Stimulated activated effector memory CD8-positive, alpha-beta T cell treated with anti-CD3 and anti-CD28 coated beads, Interleukin-12 subunit alpha, Interleukin-12 subunit beta, amount 100 ng/mL, for 72 hours (primary cell): ENCODE measurements at regions not wholly inside any gene's neighbourhood (a gene's known extent, or its start where the extent isn't known, plus 50 kb on each side); places are given as distances from the start of the nearest gene placed in this dataset.
A peak's percentile ranks its signal among the peaks of the same experiment; 100 is the strongest.

Experiments used
- ATAC-seq: fragments of 150-1000 bp; cut with Tn5 transposase; 2 replicates; pipeline ENCODE4 v1.10.0; 2021
- DNase-seq, 2 donors: peaks; one replicate each; pipeline ENCODE4 v3.0.0; 2021 to 2022; ENCODE audit warnings: low spot score in 2 of 2
- H3K27ac Mint-ChIP-seq: one replicate; pipeline ENCODE4 v1.8.0; 2022; ENCODE audit warnings: mild to moderate bottlenecking, mixed read lengths
- H3K36me3 Mint-ChIP-seq: one replicate; pipeline ENCODE4 v1.8.0; 2022; ENCODE audit warnings: mild to moderate bottlenecking, mixed read lengths
- H3K4me1 Mint-ChIP-seq: one replicate; pipeline ENCODE4 v1.8.0; 2022; ENCODE audit warnings: mixed read lengths
- H3K4me3 Mint-ChIP-seq: one replicate; pipeline ENCODE4 v1.8.0; 2022; ENCODE audit warnings: mild to moderate bottlenecking, mixed read lengths
- H3K9me3 Mint-ChIP-seq: one replicate; pipeline ENCODE4 v1.8.0; 2022; ENCODE audit warnings: mixed read lengths

DNA sequence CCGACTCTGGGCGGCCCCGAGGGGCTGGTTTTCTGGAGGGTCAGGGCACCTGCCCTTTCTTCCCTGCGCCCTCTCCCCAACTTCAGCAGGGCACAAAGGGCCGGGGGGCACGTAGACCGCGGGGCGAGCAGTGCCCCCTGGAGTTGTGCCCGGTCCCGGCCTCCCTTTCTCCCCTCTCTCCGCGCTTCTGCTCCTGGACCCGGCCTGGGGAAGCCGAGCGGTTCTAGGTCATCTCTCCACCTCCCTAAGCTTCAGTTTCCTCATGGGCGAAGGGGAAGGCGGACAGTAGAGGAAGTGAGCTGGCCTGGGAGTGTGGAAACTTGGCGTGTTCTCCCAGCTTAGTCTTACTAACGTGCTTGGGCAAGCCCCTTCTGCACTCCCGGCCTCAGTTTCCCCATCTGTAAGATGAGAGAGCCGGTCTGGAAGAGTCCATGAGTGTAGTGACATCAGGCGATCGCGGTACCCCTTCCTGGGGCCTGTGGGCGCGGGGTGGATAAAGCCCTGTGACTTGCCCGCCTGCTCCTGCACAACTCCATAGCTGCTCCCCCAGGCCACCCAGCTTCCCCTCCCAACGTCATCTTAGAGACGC, 158.6 kb upstream of the PARP11 start:
- peaks cover 28% of the 10 kb centered on the region for H3K4me1 Mint-ChIP-seq
- ATAC-seq (no peak), DNase-seq (no peak)
- H3K9me3 Mint-ChIP-seq, result no peaks in the 10 kb centered on the region
- peak overlapping the region; percentile 48 for H3K4me3 Mint-ChIP-seq
- no peak overlapping the region for H3K27ac Mint-ChIP-seq
- H3K36me3 Mint-ChIP-seq, result no peaks in the 10 kb centered on the region

DNA sequence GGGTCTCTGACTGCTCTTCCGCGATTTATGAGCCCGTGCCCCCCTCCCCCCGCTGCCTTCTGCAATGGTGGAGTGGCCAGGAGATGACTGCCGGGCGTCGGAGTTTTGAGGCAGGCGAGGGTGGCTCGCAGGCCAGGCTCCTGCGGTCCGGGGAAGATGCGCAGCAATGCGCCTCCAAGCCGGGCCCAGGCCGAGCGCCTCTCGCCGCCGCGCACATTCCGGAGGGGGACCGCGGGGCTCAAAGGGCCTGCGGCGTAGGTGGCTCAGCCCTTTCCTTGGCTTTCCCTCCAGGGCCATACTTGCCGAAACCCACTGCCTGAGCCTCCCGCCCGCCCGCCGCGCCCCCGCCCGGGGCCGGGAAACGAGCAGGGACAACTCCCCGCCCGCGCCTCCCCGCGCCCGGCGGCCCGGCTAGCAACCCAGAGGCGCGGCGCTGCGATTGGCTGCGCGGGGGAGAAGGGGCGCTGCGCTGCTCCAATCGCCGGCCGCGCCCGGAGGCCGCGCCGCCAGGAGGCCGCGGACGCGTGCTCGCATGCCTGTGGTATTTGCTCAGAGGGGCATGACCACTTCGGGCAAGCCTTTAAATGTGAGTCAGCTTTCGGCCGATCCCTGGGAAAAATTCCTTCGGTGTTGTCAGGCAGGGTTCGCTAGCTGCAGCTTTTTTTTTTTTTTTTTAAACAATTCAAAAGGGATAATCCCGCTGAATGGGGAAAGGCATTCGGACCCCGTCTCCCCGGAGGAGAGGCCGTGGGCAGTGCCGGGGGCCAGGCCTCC, 157.9 kb upstream of the PARP11 start:
- DNase-seq (peak; percentile 62 to 84), ATAC-seq (peak; percentile 94)
- Mint-ChIP-seq H3K9me3 (no peaks in the 10 kb centered on the region), H3K4me3 (peak overlapping the region; percentile 48), H3K4me1 (peaks cover 28% of the 10 kb centered on the region), H3K27ac (no peak overlapping the region), H3K36me3 (no peaks in the 10 kb centered on the region)

DNA sequence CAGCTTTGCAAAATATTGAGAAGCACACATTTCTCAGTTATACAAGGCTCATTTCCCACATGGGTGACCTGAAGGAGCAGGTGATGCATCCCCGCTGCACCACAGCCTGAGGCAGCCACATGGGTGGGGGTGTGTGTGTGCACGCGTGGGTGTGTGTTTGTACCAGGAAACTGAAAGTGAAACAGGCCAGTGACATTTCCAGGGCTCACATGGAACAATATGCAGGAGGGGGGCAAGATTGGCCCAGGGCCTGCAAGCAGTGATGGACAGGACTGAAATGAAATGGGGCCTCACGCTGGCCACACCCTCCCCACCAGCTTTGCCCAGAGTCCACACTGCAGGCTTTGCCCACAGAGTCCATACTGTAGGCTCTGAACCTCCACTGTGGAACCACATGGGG, 154.2 kb upstream of the PARP11 start:
- Mint-ChIP-seq H3K4me1 (peaks cover 34% of the 10 kb centered on the region), H3K27ac (peak overlapping the region; percentile 65), H3K36me3 (no peaks in the 10 kb centered on the region), H3K9me3 (no peaks in the 10 kb centered on the region), H3K4me3 (peak overlapping the region; percentile 19)
- ATAC-seq (peak; percentile 67), DNase-seq (peak in 1 of 2 donors; percentile 6)

DNA sequence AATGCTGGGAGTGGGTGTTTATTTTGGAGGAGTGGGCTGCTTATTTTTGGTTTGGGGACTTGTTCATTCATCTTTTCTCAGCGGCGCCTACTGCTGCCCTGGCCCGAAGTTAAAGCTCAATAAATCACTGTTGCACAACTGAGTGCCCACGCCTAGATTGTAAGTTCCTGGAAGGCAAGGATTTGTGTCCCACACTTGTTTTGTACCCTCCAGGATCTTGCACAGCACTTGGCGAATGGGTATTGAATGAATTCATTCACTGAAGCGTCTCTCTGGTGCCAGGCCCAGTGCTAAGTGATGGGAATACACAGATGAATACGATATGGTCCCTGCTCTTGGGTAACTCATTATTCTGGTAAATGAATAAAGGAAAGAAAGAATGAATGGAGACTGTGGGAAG, 153.3 kb upstream of the PARP11 start:
- Mint-ChIP-seq H3K36me3 (no peaks in the 10 kb centered on the region), H3K27ac (no peak overlapping the region), H3K9me3 (no peaks in the 10 kb centered on the region), H3K4me3 (no peak overlapping the region), H3K4me1 (peaks cover 30% of the 10 kb centered on the region)
- ATAC-seq (no peak), DNase-seq (no peak)

DNA sequence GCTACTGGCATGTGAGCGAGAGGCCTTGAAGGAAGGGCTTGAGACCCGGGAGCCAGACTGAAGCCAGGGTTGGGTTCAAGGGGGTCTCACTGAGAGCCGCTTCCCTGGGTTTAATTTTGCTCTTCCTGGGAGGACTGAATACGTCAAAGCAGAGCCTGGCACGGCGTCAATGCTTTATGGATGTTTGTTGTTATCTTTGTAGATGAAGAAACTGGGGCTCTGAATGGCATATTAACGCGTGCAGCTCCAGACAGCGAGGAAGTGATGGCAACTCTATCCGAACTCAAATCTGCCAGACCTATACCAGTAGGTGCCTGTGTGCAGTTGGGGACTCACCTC, 152.8 kb upstream of the PARP11 start:
- DNase-seq (no peak), ATAC-seq (no peak)
- no peaks in the 10 kb centered on the region for H3K36me3 Mint-ChIP-seq
- no peak overlapping the region for H3K27ac Mint-ChIP-seq
- H3K9me3 Mint-ChIP-seq, result no peaks in the 10 kb centered on the region
- H3K4me1 Mint-ChIP-seq, result peaks cover 33% of the 10 kb centered on the region
- H3K4me3 Mint-ChIP-seq, result no peak overlapping the region

DNA sequence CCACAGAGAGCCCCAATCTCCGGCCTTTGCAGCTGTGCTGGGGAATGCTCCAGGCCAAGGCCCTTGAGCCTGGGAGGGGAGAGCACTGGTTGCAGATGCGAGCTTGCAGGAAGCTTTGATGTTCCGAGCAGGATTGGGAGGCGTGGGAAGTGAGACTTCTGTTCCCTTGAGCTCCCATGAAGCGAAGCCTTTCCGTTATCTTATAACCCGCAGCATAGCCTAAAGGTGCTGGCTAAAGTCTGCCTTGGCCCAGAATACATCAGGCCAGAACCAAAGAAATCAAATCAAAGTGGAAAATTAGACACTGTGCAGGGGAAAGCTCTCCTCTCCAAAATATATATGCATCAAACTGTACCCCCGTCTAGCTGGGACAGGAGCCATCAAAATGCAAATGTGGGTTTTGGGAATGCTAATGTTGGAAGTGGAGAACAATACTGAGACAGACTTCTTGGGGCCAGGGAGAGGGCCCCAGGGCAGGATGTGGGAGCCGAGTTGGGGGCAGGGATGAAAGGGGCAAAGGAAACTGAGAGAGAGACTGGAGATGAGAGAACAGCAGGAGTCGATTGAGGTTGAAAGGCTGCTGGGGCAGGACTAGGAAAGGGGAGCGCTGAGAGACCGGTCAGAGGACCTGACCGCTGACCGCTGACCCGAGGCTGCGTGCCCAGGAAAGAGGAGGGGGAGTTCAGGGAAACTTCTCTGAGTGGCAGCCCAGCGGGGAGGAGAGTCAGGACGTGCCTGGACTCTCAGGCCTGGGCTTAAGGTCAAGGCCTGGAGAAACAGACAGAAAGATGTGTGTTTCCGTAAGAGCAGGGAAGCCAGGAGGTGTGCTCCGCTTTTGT, 152.2 kb upstream of the PARP11 start:
- ATAC-seq (no peak), DNase-seq (no peak)
- no peak overlapping the region for H3K27ac Mint-ChIP-seq
- peaks cover 30% of the 10 kb centered on the region for H3K4me1 Mint-ChIP-seq
- H3K36me3 Mint-ChIP-seq, result no peaks in the 10 kb centered on the region
- no peak overlapping the region for H3K4me3 Mint-ChIP-seq
- no peaks in the 10 kb centered on the region for H3K9me3 Mint-ChIP-seq

DNA sequence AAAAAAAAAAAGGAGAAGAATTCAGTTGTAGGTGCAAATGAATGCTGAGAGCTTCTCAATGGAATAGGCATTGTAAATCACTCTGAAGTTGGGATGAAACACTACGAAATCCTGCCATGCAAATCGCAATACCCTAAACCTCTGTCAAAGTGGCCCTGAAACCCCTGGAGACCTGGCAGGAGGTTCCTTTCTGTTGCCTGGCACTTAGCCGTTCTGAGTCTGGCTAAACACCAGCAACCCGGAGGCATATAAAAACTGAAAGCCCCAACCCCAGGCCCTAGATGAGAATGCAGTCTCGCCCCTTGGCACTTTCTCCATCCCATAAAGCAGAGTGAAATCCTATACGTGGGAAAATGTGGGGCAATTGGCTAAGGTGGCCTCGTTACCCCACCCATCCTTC, 151.5 kb upstream of the PARP11 start:
- Mint-ChIP-seq H3K27ac (no peak overlapping the region), H3K4me1 (peaks cover 26% of the 10 kb centered on the region), H3K4me3 (no peak overlapping the region), H3K36me3 (no peaks in the 10 kb centered on the region), H3K9me3 (no peaks in the 10 kb centered on the region)
- DNase-seq, result no peak
- ATAC-seq, result no peak

DNA sequence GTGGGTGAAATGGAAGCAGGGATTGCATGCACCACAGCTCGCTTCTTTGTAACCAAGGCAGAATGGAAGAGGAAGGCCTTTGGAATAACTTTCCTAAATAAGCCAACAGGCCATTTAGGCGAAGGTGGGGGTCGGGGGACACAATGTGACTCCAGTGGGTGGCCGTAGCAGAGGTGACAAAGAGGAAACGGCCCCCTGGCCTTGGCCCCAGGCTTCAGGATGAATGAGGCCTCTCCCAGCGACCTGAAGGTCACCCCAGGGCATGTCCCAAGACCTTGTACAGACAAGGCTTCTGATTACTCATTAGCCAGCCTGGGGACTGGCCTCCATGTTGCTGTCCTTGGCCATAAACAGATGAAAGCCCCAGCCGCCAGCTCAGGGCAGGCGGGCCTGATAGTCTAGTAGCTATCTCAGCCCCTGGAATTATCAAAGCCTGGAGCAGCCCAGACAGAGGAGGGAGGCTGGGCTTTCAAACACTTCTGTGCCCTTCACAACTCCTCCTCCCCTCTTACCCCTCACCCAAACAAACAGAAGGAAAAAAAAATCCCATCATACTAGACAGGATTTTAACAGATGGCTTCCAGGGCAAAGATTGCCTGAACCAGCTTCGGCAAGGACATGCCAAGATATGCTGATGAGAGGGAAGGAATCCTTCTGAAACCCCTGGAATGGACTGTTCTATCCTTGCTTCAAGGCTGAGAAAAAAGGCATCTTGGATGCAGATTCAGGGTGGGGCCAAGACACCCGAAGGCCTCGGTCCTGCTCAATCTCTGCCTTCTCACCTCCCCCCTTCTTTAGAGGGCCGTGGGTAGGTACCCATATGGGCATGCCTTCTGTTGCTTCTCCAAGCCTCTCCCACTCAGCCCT, 142.3 kb upstream of the PARP11 start:
- H3K4me1 Mint-ChIP-seq, result no peaks in the 10 kb centered on the region
- no peak overlapping the region for H3K27ac Mint-ChIP-seq
- H3K36me3 Mint-ChIP-seq, result no peaks in the 10 kb centered on the region
- DNase-seq (no peak), ATAC-seq (no peak)
- H3K4me3 Mint-ChIP-seq, result no peak overlapping the region
- H3K9me3 Mint-ChIP-seq, result no peaks in the 10 kb centered on the region

DNA sequence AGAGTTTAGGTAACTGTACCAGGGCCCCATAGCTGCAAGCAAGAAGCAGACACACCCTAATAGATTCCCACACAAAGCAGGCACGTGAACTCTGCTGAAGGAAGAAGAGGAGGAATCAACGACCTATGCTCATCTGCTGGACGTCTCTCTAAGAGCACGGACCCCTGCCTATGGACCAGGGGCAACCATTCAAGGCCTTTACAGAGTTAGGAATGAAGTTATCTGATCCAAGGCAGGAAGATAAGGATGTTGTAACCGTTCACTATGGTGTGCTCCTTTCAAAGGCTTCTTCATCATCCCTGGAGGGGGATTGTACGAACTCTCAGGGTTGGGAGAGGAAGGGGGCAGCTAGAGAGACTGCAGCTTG, 141.6 kb upstream of the PARP11 start:
- Mint-ChIP-seq H3K9me3 (no peaks in the 10 kb centered on the region), H3K27ac (no peak overlapping the region), H3K4me3 (no peak overlapping the region), H3K36me3 (no peaks in the 10 kb centered on the region), H3K4me1 (no peaks in the 10 kb centered on the region)
- ATAC-seq (no peak), DNase-seq (no peak)

DNA sequence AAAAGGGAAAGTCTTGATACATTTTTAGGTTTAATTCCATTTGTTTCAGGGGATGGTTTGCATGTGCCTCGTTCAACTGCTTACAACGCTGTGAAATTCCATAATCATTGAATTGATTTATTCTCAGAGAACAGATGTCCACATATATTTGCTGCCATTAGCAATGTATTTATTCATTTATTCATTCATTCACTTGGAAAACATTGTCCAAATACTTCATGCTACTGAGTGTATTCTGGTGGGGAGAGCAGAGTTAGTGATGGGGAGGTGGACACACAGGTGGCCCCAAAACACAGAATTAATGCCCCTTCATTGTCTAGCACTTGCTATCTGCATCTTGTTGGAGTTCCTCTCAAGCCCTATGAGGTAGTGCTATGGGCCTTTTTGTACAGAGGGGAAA, 141.2 kb upstream of the PARP11 start:
- Mint-ChIP-seq H3K36me3 (no peaks in the 10 kb centered on the region), H3K4me1 (no peaks in the 10 kb centered on the region), H3K4me3 (no peak overlapping the region), H3K9me3 (no peaks in the 10 kb centered on the region), H3K27ac (no peak overlapping the region)
- no peak for DNase-seq
- ATAC-seq, result no peak

DNA sequence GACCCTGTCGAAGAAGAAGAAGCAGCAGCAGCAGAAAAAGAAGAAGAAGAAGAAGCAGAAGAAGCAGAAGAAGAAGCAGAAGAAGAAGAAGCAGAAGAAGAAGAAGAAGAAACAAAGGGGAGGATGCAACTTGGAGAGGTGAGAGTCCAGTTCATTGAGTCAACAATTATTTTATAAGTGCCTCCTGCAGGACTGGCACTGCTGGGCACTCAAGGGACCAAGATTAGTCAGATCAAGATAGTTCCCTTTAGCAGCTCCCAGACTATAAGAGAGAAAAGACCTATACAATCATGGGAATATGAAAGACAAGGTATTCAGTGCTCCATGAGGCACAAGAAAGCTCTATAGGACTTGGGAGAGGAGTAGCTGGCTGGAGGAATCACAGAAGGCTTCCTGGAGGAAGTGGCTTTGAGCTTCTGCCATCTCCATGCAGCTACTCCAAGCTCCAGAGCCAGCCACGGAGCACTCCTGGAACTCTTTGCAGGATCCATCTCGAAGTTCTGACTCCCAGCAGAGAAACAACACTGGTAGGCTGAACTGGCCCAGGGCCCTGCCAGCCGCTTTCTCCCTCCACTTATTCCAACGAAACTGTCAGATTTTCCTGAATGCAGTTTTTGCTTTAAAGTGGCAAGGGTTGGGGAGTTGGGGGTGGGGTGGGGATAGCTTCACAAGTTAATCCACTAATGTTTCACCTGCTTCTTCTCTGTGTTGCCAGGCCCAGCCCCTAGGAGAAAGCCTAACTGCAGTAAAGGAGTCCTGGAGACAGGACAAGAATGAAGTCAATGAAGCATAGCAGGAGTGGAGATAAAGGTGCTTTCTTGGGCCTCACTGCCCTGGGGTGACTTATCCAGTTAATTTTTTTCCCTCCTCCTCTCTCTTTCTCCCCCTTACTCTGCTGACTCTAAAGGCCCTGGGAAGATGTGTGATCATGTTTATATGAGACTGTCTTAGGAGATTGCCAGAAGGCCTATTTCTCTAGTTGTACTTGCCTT, 140.1 kb upstream of the PARP11 start:
- H3K9me3 Mint-ChIP-seq, result no peaks in the 10 kb centered on the region
- H3K27ac Mint-ChIP-seq, result no peak overlapping the region
- DNase-seq (no peak), ATAC-seq (no peak)
- no peaks in the 10 kb centered on the region for H3K36me3 Mint-ChIP-seq
- no peak overlapping the region for H3K4me3 Mint-ChIP-seq
- no peaks in the 10 kb centered on the region for H3K4me1 Mint-ChIP-seq

DNA sequence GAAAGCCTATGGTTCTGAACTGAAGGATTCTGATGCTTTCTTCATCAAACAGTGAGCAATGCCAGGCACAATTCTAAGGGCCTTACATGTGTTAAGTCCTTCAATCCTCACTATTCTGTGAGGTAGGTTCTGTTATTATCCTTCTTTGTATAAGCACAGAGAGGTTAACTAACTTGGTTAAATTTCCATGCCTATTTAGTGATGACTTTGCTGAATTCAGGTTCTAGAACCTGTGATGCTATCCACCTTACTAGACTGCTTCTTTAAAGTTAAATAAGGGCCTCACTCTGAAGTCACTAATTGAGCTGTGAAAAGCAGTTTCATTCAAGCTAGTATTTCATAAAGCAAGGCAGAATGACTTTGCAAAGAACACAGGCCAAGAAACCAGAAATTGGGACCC, 138.9 kb upstream of the PARP11 start:
- H3K4me1 Mint-ChIP-seq, result no peaks in the 10 kb centered on the region
- H3K36me3 Mint-ChIP-seq, result no peaks in the 10 kb centered on the region
- H3K9me3 Mint-ChIP-seq, result no peaks in the 10 kb centered on the region
- H3K27ac Mint-ChIP-seq, result no peak overlapping the region
- H3K4me3 Mint-ChIP-seq, result no peak overlapping the region
- no peak for ATAC-seq
- no peak for DNase-seq

DNA sequence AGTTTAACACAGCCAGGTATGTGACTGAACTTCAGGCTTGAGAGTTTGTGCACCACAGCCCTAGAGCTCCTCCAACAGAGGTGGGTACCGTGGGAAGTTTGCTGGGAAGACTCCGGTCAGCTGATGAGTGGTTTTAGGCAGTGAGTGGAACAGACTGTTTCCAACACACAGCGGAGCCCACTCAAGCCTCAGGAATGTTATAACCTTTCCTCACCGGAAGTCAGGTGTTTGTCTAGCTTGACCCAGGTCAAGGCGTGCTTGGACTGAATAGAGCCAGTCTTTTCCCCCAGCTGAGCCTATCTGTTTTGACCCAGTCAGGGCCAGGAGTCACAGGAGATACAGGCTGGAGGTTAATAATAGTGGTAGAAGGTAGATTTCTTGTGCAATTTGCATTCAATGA, 138.4 kb upstream of the PARP11 start:
- no peaks in the 10 kb centered on the region for H3K36me3 Mint-ChIP-seq
- DNase-seq, result no peak

DNA sequence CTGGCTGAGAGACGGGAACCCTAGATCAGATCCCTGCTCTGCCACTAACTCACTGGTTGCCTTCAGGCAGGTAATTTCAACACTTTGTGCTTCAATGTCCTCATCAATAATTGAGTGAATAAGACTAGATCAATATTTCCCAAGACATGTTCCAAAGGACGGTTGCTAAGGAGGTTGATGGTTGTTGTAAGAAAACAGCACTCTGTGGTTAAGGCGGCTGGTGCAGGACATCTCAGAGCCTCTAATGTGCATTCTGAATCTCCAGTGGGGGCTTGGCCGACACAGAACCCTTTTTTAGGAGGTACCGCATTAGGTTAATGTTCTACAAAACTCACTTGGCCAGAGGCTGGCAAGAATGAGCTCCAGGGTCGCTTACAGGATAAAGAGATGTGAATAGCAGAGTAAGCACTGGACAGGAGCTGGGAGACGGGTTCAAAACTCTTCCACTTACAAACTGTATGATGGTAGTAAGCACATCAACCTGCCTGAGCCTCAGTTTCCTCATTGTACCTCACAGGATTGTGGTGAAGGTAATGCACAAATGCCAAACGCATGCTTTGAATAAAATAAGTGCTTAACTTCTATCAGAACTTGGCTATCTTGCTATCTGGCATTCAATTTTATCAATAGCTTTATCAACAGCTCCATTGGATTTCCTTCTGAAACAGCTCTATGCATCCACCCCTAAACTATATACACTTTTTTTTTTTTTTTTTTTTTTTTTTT, 136.9 kb upstream of the PARP11 start:
- ATAC-seq (no peak), DNase-seq (no peak)
- H3K4me3 Mint-ChIP-seq, result no peak overlapping the region
- no peaks in the 10 kb centered on the region for H3K36me3 Mint-ChIP-seq
- no peaks in the 10 kb centered on the region for H3K9me3 Mint-ChIP-seq
- no peak overlapping the region for H3K27ac Mint-ChIP-seq
- no peaks in the 10 kb centered on the region for H3K4me1 Mint-ChIP-seq

More for the DNA sequence above, 138.4 kb upstream of the PARP11 start:
- H3K4me1 Mint-ChIP-seq, result no peaks in the 10 kb centered on the region
- H3K27ac Mint-ChIP-seq, result no peak overlapping the region
- H3K4me3 Mint-ChIP-seq, result no peak overlapping the region
- ATAC-seq, result no peak
- H3K9me3 Mint-ChIP-seq, result no peaks in the 10 kb centered on the region
